ENCODE measurements at regions not wholly inside any gene's neighbourhood (a gene's known extent, or its start where the extent isn't known, plus 50 kb on each side); places are given as distances from the start of the nearest gene placed in this dataset.

- H3K4me1 Mint-ChIP-seq: no peaks in the 10 kb centered on the region
- H3K27me3 Mint-ChIP-seq (ENCODE audit: insufficient read depth, low read depth, poor library complexity): peaks cover 3% of the 10 kb centered on the region
- TF ChIP-seq, protein P1, sequence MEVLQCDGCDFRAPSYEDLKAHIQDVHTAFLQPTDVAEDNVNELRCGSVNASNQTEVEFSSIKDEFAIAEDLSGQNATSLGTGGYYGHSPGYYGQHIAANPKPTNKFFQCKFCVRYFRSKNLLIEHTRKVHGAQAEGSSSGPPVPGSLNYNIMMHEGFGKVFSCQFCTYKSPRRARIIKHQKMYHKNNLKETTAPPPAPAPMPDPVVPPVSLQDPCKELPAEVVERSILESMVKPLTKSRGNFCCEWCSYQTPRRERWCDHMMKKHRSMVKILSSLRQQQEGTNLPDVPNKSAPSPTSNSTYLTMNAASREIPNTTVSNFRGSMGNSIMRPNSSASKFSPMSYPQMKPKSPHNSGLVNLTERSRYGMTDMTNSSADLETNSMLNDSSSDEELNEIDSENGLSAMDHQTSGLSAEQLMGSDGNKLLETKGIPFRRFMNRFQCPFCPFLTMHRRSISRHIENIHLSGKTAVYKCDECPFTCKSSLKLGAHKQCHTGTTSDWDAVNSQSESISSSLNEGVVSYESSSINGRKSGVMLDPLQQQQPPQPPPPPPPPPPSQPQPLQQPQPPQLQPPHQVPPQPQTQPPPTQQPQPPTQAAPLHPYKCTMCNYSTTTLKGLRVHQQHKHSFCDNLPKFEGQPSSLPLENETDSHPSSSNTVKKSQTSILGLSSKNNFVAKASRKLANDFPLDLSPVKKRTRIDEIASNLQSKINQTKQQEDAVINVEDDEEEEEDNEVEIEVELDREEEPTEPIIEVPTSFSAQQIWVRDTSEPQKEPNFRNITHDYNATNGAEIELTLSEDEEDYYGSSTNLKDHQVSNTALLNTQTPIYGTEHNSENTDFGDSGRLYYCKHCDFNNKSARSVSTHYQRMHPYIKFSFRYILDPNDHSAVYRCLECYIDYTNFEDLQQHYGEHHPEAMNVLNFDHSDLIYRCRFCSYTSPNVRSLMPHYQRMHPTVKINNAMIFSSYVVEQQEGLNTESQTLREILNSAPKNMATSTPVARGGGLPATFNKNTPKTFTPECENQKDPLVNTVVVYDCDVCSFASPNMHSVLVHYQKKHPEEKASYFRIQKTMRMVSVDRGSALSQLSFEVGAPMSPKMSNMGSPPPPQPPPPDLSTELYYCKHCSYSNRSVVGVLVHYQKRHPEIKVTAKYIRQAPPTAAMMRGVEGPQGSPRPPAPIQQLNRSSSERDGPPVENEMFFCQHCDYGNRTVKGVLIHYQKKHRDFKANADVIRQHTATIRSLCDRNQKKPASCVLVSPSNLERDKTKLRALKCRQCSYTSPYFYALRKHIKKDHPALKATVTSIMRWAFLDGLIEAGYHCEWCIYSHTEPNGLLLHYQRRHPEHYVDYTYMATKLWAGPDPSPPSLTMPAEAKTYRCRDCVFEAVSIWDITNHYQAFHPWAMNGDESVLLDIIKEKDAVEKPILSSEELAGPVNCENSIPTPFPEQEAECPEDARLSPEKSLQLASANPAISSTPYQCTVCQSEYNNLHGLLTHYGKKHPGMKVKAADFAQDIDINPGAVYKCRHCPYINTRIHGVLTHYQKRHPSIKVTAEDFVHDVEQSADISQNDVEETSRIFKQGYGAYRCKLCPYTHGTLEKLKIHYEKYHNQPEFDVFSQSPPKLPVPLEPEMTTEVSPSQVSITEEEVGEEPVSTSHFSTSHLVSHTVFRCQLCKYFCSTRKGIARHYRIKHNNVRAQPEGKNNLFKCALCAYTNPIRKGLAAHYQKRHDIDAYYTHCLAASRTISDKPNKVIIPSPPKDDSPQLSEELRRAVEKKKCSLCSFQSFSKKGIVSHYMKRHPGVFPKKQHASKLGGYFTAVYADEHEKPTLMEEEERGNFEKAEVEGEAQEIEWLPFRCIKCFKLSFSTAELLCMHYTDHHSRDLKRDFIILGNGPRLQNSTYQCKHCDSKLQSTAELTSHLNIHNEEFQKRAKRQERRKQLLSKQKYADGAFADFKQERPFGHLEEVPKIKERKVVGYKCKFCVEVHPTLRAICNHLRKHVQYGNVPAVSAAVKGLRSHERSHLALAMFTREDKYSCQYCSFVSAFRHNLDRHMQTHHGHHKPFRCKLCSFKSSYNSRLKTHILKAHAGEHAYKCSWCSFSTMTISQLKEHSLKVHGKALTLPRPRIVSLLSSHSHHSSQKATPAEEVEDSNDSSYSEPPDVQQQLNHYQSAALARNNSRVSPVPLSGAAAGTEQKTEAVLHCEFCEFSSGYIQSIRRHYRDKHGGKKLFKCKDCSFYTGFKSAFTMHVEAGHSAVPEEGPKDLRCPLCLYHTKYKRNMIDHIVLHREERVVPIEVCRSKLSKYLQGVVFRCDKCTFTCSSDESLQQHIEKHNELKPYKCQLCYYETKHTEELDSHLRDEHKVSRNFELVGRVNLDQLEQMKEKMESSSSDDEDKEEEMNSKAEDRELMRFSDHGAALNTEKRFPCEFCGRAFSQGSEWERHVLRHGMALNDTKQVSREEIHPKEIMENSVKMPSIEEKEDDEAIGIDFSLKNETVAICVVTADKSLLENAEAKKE (CRISPR knock-in tag; IDR thresholded peaks at IDR 0.05): no peak
- TF ChIP-seq ZNF331 (CRISPR knock-in tag; IDR thresholded peaks at IDR 0.05; ENCODE audit: low read depth): no peak
- TF ChIP-seq EZH2 (IDR thresholded peaks at IDR 0.05; ENCODE audit: low read depth, unreplicated experiment): no peak
- TF ChIP-seq, protein P2, sequence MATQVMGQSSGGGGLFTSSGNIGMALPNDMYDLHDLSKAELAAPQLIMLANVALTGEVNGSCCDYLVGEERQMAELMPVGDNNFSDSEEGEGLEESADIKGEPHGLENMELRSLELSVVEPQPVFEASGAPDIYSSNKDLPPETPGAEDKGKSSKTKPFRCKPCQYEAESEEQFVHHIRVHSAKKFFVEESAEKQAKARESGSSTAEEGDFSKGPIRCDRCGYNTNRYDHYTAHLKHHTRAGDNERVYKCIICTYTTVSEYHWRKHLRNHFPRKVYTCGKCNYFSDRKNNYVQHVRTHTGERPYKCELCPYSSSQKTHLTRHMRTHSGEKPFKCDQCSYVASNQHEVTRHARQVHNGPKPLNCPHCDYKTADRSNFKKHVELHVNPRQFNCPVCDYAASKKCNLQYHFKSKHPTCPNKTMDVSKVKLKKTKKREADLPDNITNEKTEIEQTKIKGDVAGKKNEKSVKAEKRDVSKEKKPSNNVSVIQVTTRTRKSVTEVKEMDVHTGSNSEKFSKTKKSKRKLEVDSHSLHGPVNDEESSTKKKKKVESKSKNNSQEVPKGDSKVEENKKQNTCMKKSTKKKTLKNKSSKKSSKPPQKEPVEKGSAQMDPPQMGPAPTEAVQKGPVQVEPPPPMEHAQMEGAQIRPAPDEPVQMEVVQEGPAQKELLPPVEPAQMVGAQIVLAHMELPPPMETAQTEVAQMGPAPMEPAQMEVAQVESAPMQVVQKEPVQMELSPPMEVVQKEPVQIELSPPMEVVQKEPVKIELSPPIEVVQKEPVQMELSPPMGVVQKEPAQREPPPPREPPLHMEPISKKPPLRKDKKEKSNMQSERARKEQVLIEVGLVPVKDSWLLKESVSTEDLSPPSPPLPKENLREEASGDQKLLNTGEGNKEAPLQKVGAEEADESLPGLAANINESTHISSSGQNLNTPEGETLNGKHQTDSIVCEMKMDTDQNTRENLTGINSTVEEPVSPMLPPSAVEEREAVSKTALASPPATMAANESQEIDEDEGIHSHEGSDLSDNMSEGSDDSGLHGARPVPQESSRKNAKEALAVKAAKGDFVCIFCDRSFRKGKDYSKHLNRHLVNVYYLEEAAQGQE (IDR thresholded peaks at IDR 0.05; ENCODE audit: unreplicated experiment): no peak
- TF ChIP-seq JUNB (IDR thresholded peaks at IDR 0.05; ENCODE audit: unreplicated experiment): no peak
- no peak for TF ChIP-seq EZH2phosphoT487 (IDR thresholded peaks at IDR 0.05; ENCODE audit: unreplicated experiment)
- TF ChIP-seq, protein P3, sequence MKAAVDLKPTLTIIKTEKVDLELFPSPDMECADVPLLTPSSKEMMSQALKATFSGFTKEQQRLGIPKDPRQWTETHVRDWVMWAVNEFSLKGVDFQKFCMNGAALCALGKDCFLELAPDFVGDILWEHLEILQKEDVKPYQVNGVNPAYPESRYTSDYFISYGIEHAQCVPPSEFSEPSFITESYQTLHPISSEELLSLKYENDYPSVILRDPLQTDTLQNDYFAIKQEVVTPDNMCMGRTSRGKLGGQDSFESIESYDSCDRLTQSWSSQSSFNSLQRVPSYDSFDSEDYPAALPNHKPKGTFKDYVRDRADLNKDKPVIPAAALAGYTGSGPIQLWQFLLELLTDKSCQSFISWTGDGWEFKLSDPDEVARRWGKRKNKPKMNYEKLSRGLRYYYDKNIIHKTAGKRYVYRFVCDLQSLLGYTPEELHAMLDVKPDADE (IDR thresholded peaks at IDR 0.05): no peak
- TF ChIP-seq STAT1 (IDR thresholded peaks at IDR 0.05; ENCODE audit: unreplicated experiment): no peak
- TF ChIP-seq POLR2AphosphoS5 (IDR thresholded peaks at IDR 0.05; ENCODE audit: low read depth): no peak
- no peak for TF ChIP-seq NANOG (IDR thresholded peaks at IDR 0.05; ENCODE audit: borderline replicate concordance)
- no peak for TF ChIP-seq CTCF (conservative IDR thresholded peaks at IDR 0.05; ENCODE audit: low read depth in 2 of 2)
- no peak for TF ChIP-seq ZNF114 (CRISPR knock-in tag; IDR thresholded peaks at IDR 0.05)
- no peak for TF ChIP-seq CREB1 (CRISPR knock-in tag; IDR thresholded peaks at IDR 0.05; ENCODE audit: low read depth)
- Histone ChIP-seq H3K4me1 (ENCODE audit: insufficient read depth) (no peaks in the 10 kb centered on the region), H3K4me3 (no peak overlapping the region), H3K36me3 (ENCODE audit: insufficient read depth) (no peaks in the 10 kb centered on the region), H3F3A (replicated peaks; ENCODE audit: low read depth) (no peaks in the 10 kb centered on the region), H3K9me2 (ENCODE audit: insufficient read depth) (peaks cover 4% of the 10 kb centered on the region; the same call in 1 of the 2 replicates), H3K4me2 (no peak overlapping the region), H2AFZ (no peak overlapping the region), H3K27ac (ENCODE audit: low read depth) (no peak overlapping the region), H3K79me2 (replicated peaks; ENCODE audit: insufficient read depth) (no peaks in the 10 kb centered on the region), H4K20me1 (replicated peaks; ENCODE audit: insufficient read depth) (no peaks in the 10 kb centered on the region), H3K27me3 (ENCODE audit: insufficient read depth) (no peaks in the 10 kb centered on the region)
- no peak for ATAC-seq
- no peak overlapping the region for H3K4me3 Mint-ChIP-seq
- no peak overlapping the region for H3K27ac Mint-ChIP-seq
- peaks cover 63% of the 10 kb centered on the region for H3K9me3 Mint-ChIP-seq
- H3K36me3 Mint-ChIP-seq (ENCODE audit: low read depth): peaks cover 6% of the 10 kb centered on the region; the same call in 2 of the 3 replicates
- no peak for DNase-seq (ENCODE audit: low spot score)
These were observed 601.9 kb downstream of the MRPL39 start for GRCh38 chr21:25005388-25005787.

Measured in GM23338 (cell line).